K562 (cell line): ENCODE measurements at regions not wholly inside any gene's neighbourhood (a gene's known extent, or its start where the extent isn't known, plus 50 kb on each side); places are given as distances from the start of the nearest gene placed in this dataset.

Experiments
- BDP1 ChIP-seq: IDR thresholded peaks from 3 replicates; pipeline ENCODE4 v1.6.1; 2011; ENCODE audit not compliant: insufficient read length, insufficient read depth
- CTCF ChIP-seq, 3 experiments: IDR thresholded peaks in 2 of 3; conservative IDR thresholded peaks in 1 of 3; 2 replicates each; pipeline ENCODE4 v1.5.1; 2011 to 2012; ENCODE audit warnings: low read length in 3 of 3, mild to moderate bottlenecking in 3 of 3, control low read depth in 2 of 3, improper control_type of control experiment in 1 of 3, inconsistent platforms in 1 of 3, low read depth in 1 of 3, mixed read lengths in 1 of 3, moderate library complexity in 1 of 3; ENCODE audit not compliant: insufficient read depth in 2 of 3
- FOXJ3 ChIP-seq: sonication (generic); formaldehyde crosslinking; IDR thresholded peaks from 2 replicates; pipeline ENCODE4 v1.4.0; 2020; ENCODE audit warnings: mild to moderate bottlenecking, missing genetic modification reagents
- HMG20A ChIP-seq: fragments of 450-650 bp; formaldehyde crosslinking; conservative IDR thresholded peaks from 2 replicates; pipeline ENCODE4 v1.4.0; 2020; ENCODE audit warnings: mild to moderate bottlenecking, mixed read lengths
- POLR2A ChIP-seq: fragments of 450-650 bp; conservative IDR thresholded peaks from 2 replicates; pipeline ENCODE4 v1.6.1; 2016
- USF1 ChIP-seq: sonication (generic); formaldehyde crosslinking; IDR thresholded peaks from 2 replicates; pipeline ENCODE4 v1.9.0; 2022; ENCODE audit warnings: mild to moderate bottlenecking, missing genetic modification reagents
- ZNF23 ChIP-seq: fragments of 250-450 bp; sonication (Bioruptor Pico); IDR thresholded peaks from 2 replicates; pipeline ENCODE4 v1.4.0; 2020; ENCODE audit warnings: mild to moderate bottlenecking
- ZNF398 ChIP-seq: fragments of 250-450 bp; sonication (Bioruptor Pico); IDR thresholded peaks from 2 replicates; pipeline ENCODE4 v1.8.0; 2021; ENCODE audit warnings: moderate library complexity, mild to moderate bottlenecking, inconsistent platforms
- ZNF79 ChIP-seq: fragments of 250-450 bp; sonication (Bioruptor Pico); IDR thresholded peaks from 2 replicates; pipeline ENCODE4 v1.4.0; 2020; ENCODE audit warnings: low read depth, mild to moderate bottlenecking, moderate library complexity

GRCh38 chr3:72306800-72307341 is 521.9 kb upstream of the PROK2 start:
- TF ChIP-seq BDP1 (no peak), ZNF398 (CRISPR knock-in tag) (no peak), HMG20A (CRISPR knock-in tag) (no peak), POLR2A (no peak), ZNF23 (CRISPR knock-in tag) (no peak), ZNF79 (no peak), CTCF (IDR thresholded peaks at IDR 0.05 in 2 of 3, conservative IDR thresholded peaks at IDR 0.05 in 1 of 3; ENCODE audit: insufficient read depth in 2 of 3, low read depth in 1 of 3, low read length in 3 of 3) (no peak), FOXJ3 (no peak), USF1 (CRISPR knock-in tag) (no peak)
